ENCODE measurements at regions not wholly inside any gene's neighbourhood (a gene's known extent, or its start where the extent isn't known, plus 50 kb on each side); places are given as distances from the start of the nearest gene placed in this dataset.
"Not testable (repeated sequence)": the region's sequence is repeated elsewhere in the genome, so short reads cannot be mapped to it uniquely, and the experiment has no call there.

GRCh38 chr13:79621449-79621848 lies 140.5 kb downstream of the NDFIP2 start:
- Mint-ChIP-seq H3K27ac (no peak overlapping the region), H3K27me3 (peaks cover 30% of the 10 kb centered on the region), H3K4me1 (no peaks in the 10 kb centered on the region), H3K4me3 (no peak overlapping the region), H3K9me3 (peaks cover 0 to 8% of the 10 kb centered on the region in 2 donors)
- no peak for DNase-seq
- ATAC-seq = no peak

GRCh38 chr13:79614250-79614918 lies 133.4 kb downstream of the NDFIP2 start:
- H3K4me1 Mint-ChIP-seq = no peaks in the 10 kb centered on the region
- peaks cover 8 to 14% of the 10 kb centered on the region in 2 donors for H3K9me3 Mint-ChIP-seq
- H3K27ac Mint-ChIP-seq = no peak overlapping the region
- no peak for ATAC-seq
- no peak overlapping the region for H3K4me3 Mint-ChIP-seq
- no peak for DNase-seq
- H3K27me3 Mint-ChIP-seq = peaks cover 7% of the 10 kb centered on the region

- Mint-ChIP-seq H3K4me3 (no peak overlapping the region), H3K27ac (no peak overlapping the region), H3K27me3 (no peaks in the 10 kb centered on the region), H3K4me1 (no peaks in the 10 kb centered on the region), H3K9me3 (peaks cover 7 to 8% of the 10 kb centered on the region in 2 donors)
- ATAC-seq (no peak), DNase-seq (no peak)
Measured at GRCh38 chr13:79612604-79613003, 131.6 kb downstream of the NDFIP2 start.

GRCh38 chr13:79607895-79608294 lies 126.9 kb downstream of the NDFIP2 start:
- not testable (repeated sequence) for H3K4me3 Mint-ChIP-seq, H3K27me3 Mint-ChIP-seq, H3K4me1 Mint-ChIP-seq, ATAC-seq, H3K27ac Mint-ChIP-seq, H3K9me3 Mint-ChIP-seq, DNase-seq

Measured in stimulated activated naive CD8-positive, alpha-beta T cell treated with anti-CD3 and anti-CD28 coated beads, Interleukin-15, amount 100 ng/mL, for 72 hours (primary cell).